ENCODE measurements at regions not wholly inside any gene's neighbourhood (a gene's known extent, or its start where the extent isn't known, plus 50 kb on each side); places are given as distances from the start of the nearest gene placed in this dataset.

GRCh38 chr6:99736302-99736701 is 129.7 kb downstream of the PRDM13 start:
- H3K27ac ChIP-seq: no peak overlapping the region
- no peak for TF ChIP-seq ZFX (IDR thresholded peaks at IDR 0.05; ENCODE audit: borderline replicate concordance)
- TF ChIP-seq, protein P1, sequence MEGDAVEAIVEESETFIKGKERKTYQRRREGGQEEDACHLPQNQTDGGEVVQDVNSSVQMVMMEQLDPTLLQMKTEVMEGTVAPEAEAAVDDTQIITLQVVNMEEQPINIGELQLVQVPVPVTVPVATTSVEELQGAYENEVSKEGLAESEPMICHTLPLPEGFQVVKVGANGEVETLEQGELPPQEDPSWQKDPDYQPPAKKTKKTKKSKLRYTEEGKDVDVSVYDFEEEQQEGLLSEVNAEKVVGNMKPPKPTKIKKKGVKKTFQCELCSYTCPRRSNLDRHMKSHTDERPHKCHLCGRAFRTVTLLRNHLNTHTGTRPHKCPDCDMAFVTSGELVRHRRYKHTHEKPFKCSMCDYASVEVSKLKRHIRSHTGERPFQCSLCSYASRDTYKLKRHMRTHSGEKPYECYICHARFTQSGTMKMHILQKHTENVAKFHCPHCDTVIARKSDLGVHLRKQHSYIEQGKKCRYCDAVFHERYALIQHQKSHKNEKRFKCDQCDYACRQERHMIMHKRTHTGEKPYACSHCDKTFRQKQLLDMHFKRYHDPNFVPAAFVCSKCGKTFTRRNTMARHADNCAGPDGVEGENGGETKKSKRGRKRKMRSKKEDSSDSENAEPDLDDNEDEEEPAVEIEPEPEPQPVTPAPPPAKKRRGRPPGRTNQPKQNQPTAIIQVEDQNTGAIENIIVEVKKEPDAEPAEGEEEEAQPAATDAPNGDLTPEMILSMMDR (IDR thresholded peaks at IDR 0.05): no peak

DNA sequence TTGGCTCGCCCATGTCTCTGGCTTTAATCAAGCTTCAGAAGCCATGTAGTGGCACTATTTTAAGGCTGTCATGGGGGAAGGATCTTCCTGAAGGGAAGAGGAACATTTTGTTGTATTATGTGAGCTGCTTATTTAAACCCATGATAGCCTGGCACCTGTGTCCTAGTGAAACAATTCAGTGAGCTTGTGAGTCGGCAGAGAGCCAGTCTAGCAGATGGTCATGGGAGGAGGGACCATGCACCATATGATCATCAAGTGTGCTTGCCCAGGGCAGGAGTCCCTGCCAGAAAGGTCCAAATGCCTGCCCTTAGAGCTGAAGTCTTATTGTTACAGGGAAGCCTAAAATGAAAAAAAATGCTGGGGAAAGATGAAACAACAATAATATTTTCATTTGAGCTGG is 132.9 kb downstream of the PRDM13 start:
- no peak overlapping the region for H3K27ac ChIP-seq
- TF ChIP-seq, protein P1 (IDR thresholded peaks at IDR 0.05): no peak
- no peak for TF ChIP-seq ZFX (IDR thresholded peaks at IDR 0.05; ENCODE audit: borderline replicate concordance)

DNA sequence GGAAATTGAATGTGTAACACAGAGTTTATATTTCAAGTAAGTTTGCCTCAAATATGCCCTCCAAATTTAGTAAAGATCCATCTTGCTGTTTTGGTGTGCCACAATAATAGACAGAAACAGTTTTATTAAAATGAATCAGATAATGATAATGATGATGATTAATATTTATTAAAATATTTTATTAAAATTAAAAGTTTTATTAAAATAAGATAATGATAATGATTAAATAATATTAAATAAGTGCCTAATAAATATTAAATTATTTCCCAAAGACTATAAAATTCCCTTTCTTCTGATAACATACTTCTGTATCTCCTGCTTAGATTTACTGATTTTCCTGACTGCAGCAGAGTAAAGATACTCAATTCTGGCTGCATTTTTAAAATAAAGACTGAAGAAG is 134.5 kb downstream of the PRDM13 start:
- no peak for TF ChIP-seq ZFX (IDR thresholded peaks at IDR 0.05; ENCODE audit: borderline replicate concordance)
- H3K27ac ChIP-seq: no peak overlapping the region

DNA sequence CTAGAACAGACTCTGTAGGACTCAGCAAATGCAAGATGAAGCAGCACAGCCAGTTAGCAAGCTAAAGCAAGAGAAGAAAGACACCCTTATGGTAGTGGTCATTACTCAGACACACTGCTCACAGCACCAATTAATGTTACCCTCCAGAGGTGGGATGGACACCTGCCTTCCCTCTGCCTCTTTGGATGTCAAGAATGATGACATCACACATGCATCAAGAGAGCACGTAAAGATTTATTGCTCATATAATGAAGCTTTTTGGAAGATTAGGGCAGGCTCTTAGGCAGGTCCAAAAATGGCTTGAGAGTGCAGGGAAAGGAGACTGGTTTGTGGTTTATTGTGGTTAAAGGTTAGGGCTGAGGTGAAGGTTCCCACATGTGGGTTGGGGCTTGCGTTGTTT is 137.0 kb downstream of the PRDM13 start:
- H3K27ac ChIP-seq: no peak overlapping the region
- no peak for TF ChIP-seq ZFX (IDR thresholded peaks at IDR 0.05; ENCODE audit: borderline replicate concordance)
- TF ChIP-seq, protein P1 (IDR thresholded peaks at IDR 0.05): no peak

GRCh38 chr6:99745651-99746050 is 139.0 kb downstream of the PRDM13 start:
- H3K27ac ChIP-seq: no peak overlapping the region
- TF ChIP-seq, protein P1 (IDR thresholded peaks at IDR 0.05): no peak
- no peak for TF ChIP-seq ZFX (IDR thresholded peaks at IDR 0.05; ENCODE audit: borderline replicate concordance)

DNA sequence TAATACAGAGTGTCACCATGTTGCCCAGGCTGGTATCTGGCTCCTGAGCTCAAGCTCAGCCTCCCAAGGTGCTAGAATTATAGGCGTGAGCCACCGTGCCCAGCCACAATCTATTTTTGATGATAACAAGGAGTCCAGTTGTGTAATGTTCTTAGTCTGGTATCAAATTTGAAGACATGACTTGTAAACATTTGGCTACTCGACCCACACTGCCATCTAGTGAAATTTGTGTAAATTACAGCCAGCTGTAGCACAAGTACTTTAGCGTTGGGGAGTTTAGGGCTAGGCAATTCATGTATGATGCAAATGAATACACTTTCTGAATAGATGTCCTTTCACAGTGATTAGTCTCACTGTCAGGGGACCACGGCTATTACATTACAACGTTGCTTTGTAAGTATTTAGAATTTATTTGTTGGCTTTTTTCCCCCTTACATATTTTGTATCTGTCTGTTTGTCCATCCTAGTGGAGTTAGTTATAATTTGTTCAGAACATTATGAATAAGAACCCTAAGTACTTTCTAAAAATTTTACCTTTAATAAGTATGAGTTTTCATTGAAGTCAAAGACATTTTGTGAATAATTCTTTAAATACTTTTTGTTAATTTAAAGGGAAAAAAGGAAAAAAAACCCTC is 139.7 kb downstream of the PRDM13 start:
- TF ChIP-seq ZFX (IDR thresholded peaks at IDR 0.05; ENCODE audit: borderline replicate concordance): no peak
- TF ChIP-seq, protein P1 (IDR thresholded peaks at IDR 0.05): peak; percentile 84
- H3K27ac ChIP-seq: no peak overlapping the region

- H3K27ac ChIP-seq: peak overlapping the region; percentile 43
- TF ChIP-seq, protein P1 (IDR thresholded peaks at IDR 0.05): no peak
- TF ChIP-seq ZFX (IDR thresholded peaks at IDR 0.05; ENCODE audit: borderline replicate concordance): no peak
Measured at GRCh38 chr6:99761711-99762110, 155.1 kb downstream of the PRDM13 start.

- no peak overlapping the region for H3K27ac ChIP-seq
- no peak for TF ChIP-seq ZFX (IDR thresholded peaks at IDR 0.05; ENCODE audit: borderline replicate concordance)
- TF ChIP-seq, protein P1 (IDR thresholded peaks at IDR 0.05): no peak
Measured at GRCh38 chr6:99768166-99768565, 161.5 kb downstream of the PRDM13 start.

All from 22Rv1 (cell line).